Middle frontal gyrus (tissue), 1 donor: ENCODE measurements at regions not wholly inside any gene's neighbourhood (a gene's known extent, or its start where the extent isn't known, plus 50 kb on each side); places are given as distances from the start of the nearest gene placed in this dataset.
"Not testable (repeated sequence)": the region's sequence is repeated elsewhere in the genome, so short reads cannot be mapped to it uniquely, and the experiment has no call there.

Experiments
- DNase-seq: peaks from one replicate; pipeline ENCODE4 v3.0.0-alpha.2; 2015; ENCODE audit warnings: low spot score; ENCODE audit errors: extremely low spot score

DNA sequence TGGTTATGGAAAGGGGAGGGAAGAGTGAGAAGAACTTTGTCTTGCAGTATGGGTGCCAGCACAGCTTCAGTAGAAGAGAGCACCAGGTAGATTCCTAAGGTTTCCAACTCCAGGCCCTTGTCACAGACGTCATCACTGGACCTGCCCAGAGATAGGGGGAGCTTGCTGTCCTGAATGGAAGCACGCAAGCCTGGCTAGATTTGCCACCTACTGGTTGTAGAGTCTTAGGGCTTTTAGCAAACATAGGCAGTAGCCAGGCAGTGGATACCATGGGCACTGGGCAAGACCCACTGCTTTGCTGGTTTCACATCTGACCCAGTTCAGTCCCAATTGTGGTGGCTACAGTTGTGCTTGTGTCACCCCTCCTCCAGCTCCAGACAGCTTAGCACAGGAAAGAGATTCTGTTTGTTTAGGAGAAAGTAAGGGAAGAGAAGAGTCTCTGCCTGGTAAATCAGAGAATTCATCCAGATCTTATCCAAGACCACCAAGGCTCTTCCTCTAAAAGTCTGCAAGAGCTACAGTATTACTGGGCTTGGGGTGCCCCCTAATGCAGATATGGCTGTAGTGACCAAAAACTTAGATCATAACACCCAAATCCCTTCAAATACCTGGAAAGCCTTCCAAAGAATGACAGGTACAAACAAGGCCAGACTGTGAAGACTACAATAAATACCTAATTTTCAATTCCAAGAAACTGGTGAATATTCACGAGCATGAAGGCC, 158.9 kb downstream of the HINT1 start:
- DNase-seq, result no peak

DNA sequence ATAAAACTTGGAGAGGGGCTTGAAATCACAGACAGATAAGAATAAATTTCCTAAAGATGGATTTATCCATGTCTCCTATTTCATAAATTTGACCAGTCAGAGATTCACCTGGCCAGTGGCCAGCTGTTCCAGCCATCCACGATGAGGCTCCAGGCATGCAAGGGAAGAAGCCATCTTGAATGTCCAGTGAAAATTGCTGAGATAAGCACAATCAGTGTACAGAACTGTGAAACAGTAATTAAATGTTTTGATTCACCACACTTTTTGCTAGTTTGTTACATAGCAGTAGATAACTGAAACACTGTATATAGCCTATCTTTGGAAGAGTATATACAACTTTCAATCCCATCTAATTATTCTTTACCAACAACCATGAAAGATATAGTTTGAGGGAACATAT, 163.5 kb downstream of the HINT1 start:
- no peak for DNase-seq

DNA sequence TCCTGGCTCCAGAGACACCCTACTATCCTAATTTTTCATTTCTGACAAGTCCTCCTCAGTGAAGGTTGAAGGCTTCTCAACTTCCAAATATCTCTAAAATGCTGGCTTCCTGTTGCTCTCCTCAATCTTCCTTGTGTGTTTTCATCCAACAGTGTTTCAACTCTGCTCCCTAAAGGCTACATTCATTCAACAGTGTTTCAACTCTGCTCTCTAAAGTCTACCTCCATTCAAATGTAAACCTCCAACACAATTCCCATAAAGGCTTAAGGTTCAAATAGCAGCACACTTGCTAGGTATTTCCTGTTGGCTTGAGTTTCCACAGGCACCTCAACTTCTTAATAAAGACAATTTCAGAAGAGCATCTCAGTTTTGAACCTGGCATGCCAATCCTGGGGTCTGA, 164.8 kb downstream of the HINT1 start:
- no peak for DNase-seq

DNA sequence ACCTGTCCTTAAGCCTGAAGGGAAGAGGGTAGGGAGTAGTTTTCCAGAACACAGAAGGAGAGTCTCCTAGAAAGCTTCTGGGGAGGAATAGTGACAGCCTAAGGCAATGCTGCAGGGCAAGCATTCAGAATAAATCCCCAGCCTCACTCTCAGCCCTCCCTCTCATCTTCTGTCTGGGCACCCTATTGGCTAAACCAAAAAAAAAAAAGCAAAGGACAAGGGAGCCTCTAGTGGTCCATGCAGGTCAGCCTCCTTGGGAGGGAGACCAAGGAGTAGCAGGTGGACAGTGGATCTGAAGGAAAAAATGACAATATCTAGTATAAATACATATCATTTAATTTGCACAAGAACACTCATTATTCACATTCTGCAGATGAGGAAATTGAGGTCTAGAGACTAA, 168.3 kb downstream of the HINT1 start:
- not testable (repeated sequence) for DNase-seq

DNA sequence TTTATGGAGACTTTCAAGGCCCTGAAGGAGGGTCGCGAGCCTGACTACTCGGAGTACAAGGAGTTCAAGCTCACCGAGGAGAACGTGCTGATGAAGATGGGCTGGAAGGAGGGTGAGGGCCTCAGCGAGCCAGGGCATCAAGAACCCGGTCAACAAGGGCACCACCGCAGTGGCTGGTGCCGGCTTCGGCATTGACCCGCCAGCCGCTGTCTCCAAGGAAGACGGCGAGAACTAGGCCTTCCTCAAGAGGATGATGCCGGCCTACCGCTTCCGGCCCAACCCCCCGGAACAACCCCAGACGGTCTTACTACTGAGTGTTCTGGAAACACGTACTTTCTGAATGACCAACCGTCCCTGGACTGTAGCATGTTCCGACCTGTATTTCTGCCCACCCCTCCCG, 169.2 kb downstream of the HINT1 start:
- DNase-seq, result no peak

DNA sequence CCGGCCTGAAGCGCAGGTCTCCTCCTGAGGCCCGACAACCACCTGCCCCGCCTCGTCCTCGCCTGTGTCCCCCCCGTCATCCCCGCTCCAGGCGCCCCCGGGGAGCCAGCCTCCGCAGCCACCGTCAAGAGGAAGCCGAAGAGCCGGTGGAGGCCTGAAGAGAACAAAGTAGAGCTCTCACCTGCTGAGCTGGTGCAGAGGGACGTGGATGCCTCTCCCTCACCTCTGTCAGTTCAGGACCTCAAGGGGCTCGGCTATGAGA, 169.9 kb downstream of the HINT1 start:
- DNase-seq, result no peak

DNA sequence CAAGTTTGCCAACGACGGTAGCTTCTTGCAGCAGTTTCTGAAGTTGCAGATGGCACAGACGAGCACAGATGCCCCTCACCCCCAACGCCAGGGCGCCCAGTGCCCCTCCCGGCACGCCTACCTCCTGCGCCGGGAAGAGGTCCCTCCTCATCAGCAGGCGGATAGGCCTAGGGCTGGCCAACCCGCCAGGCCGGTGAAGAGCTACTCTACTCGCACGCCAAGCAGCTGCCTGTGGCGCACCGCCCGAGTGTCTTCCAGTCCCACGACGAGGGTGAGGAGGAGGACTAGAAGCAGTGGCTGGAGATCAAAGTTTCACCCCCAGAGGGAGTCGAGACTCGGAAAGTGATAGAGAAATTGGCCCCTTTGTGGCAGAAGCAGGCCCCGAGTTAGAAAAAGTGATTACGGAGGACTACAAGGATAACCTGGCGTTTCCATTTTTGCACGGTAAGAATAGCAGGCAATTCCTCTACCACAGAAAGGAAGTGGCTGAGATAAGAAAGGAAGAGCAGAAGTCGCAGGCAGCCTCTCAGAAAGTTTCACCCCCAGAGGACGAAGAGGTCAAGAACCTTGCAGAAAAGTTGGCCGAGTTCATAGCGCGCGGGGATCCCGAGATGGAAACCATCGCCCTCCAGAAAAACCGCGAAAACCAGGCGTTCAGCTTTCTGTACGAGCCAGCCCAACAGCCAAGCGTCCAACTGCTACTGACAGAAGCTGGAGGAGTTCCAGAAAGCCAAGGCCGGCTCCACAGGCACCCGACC, 170.4 kb downstream of the HINT1 start:
- DNase-seq, result no peak

DNA sequence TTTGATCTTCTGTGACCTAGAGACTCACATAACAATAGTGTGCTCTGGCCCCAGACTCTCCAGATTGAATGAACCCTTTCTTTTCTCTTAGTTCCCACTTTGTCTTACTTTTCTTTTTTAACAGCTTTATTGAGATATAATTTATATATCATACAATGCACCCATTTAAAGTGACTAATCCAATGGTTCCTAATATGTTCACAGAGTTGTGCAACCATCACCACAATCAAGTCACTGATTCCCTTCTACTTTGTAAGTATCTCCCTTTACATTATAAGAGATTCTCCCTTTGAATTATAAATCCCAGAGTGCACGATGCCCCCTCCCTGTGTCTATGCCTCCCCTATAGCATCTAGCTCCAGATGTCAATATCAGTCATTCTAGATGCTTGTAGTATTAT, 172.4 kb downstream of the HINT1 start:
- DNase-seq, result no peak

DNA sequence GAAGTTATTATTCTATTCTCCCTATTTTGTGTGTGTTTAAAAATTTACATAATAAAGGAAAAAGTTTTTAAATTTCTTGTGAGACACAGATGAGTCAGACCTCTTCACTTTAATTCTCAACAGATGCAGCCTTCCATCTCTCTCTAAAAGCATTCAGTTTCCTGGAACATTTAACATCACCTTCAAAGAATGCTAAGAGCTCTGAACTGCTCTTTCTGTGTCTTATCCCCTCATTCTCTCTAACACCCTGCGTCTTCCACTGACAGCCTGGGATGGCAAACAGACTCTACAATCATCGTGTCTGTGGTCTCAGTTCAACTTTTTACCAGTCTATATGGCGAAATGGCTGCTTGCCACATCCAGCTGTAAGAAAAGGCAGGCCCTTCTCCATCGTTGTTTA, 173.0 kb downstream of the HINT1 start:
- no peak for DNase-seq

DNA sequence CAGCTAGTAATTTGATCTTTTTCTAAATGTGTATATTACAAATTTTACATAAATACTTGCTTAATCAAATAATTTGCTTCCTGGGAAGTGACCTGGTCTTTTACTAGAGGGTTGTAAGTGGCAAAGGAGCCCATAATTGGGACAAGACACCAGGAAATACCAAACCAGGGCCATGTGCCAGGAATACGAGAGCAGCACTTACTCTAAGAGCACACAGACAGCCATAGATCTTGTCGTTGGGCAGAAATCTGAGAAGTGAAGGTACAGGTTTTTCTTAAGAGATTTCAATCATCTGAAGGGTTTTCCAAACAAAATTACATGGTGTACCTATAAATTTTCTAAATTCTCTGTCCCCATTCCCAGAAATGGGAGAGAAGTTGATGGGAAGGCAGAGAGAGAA, 179.3 kb downstream of the HINT1 start:
- DNase-seq, result no peak

DNA sequence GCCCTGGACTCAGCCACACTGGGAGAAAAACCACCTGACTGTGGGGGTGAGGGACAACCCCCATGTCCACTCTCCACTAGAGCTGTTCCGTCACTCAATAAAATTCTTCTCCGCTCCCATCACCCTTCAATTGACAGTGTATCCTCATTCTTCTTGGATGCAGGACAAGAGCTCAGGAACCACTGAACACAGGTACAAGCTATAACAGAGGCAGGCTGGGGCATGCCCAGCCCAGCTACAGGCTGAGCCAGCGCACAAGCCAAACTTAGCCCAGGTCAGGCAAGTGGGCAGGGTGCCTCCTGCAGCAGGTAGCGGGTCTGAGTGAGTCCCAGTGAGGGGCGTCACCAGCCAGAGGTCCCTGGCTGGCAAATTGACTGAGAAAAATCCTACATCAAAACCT, 183.4 kb downstream of the HINT1 start:
- DNase-seq, result no peak

DNA sequence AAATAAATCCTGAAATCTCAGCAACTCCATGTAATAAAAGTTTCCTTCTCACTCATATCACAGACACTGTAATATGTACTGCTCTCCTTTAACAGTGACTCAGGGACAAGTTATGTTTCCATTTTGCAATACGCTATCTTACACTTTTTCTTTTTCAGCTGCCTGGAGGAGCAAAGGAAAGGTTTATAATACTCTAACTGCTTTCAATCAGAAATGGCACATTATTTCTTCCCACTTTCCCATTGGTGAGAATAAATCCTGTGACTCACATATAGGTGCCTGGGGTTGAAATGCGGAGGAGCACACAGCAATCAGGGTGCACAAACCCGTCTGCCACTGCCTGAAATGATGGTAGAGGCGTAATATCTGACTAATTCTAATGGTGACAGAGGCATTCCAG, 186.6 kb downstream of the HINT1 start:
- DNase-seq, result no peak

DNA sequence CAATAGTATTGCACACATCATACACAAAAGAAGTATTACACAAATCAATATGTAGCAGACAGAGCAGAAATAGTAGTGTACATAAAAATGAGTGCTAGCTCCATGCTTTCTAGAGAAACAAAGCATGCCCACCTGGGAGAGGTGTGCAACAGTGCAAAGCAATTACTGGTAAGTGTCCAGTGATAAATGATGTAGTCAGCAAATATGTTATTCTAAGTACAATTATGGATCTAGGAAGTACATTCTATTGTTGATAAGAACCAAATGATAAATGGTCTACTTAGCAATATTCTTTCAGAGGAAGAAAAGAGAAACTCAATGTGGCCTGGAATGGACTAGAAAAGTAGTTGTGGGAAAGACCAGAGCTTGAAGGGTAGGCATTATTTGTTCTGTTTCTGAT, 188.6 kb downstream of the HINT1 start:
- DNase-seq, result no peak

DNA sequence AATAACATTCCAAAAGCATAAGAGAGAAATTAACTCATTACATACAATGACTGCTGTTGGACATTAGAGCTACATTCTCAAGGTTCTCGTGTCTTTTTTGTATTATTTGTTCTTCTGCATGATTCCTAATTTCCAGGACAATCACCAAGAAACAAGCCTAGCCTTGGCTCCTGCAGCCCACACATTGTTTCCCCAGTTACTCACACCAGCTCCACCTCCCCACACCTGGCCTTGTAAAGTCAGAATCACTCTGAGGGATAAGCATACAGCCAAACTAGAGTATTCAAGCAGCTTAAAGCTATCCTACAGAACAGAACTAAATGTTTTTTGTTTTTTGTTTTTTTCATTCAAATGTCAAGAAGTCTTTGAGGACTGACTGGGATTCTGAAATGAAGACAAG, 189.2 kb downstream of the HINT1 start:
- no peak for DNase-seq

DNA sequence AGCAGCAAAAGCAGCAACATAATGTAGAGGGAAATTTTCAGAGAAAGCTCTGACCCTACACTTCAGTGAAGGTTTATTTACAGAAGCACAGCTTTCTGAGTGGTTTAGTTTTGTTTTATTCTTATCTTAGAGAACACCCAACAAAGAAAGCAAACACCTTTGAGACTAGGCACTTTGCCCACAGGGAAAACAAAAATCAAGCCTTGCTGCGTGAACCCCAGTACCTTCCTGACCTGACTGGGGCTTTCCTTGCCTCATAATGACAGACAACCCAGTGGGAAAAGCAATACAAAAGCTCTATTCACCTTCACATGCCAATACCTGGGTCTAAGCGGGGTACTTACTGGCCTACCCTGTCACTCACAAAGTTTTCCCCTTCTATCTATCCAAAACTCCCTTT, 189.8 kb downstream of the HINT1 start:
- DNase-seq, result no peak

DNA sequence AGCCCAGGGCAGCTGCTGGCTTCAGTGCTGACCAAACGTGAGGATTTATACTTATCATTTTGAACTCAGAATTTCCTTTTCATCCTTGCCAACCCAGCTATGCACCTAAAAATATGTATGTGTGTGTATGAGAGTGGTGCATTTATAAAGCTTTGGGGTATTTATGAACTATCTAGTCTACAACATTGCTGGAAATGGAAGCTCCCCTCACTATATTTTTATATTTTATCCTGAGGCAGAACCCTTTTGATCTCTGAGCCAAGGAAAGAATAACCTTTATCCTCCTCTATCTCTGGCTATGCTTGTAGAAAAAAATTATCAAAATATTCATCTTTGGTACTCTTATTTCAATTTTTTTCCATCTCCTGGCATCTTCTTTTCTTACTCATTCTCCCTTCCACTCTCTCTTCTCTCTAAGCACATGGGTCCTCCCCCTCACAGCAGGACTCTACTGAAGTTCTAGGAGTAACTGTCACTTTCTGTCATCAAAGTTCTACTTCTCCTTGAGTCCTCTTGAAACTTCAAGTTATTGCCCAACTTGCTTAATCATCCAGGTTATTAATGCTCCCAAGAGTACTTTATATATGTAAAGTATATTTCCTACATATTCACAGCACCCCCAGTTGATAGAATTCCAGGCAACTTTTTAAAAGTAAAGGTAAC, 190.9 kb downstream of the HINT1 start:
- no peak for DNase-seq

DNA sequence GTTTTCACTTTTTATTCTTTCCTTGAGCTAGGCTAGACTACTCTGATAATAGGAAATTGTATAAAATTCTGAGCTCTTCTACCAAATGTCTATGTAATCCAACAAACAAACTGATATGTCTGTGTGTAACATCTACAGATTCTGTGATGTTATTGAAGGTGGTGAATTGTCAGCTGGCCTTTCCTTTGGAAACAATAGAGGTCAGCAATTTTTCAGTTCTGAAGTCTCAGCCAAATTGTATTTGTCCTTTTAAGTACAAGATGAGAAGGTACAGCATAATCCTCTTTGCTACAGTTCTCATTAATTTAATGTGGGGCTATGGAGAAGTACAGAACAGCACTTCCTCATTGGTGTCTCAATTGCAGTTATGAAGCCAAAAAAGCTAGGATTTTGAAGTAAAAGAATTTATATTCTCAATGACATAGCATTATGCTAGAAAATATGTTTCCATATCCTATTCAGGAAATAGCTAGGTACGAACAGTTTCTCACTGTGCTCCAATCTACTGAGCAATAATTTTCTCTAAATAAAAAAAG, 198.0 kb downstream of the HINT1 start:
- no peak for DNase-seq

DNA sequence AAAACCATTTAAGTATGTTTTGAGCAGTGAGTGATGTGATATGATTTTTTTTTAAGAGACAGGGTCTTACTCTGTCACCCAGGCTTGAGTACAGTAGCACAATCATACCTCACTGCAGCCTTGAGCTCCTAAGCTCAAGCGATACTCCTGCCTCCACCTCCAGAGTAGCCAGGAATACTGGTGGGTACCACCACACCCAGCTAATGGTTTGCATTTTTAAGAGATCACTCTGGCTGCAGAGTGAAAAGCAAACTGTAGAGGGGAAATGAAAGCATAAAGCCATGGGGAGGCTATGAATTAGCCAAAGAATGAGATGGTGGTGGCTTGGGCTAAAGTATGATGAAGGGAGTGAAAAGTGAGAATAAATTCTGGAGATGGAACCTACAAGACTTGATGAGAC, 199.1 kb downstream of the HINT1 start:
- DNase-seq, result no peak

DNA sequence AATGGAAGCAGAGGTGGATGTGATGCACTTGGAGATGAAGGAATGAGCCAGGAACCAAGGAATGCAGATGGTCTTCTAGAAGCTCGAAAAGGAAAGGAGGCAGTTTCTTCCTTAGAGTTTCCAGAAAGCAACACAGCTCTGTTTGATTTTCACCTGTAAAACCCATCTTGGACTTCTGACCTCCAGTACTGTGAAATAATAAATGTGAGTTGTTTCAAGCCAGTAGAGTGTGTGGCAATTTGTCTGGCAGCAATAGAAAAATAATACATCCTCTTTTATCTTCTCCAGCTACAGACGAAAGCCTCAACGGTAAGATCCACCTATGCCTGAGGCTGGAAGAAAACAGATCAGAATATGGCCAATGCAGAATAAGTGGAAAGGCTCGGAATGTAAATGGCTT, 199.7 kb downstream of the HINT1 start:
- no peak for DNase-seq

DNA sequence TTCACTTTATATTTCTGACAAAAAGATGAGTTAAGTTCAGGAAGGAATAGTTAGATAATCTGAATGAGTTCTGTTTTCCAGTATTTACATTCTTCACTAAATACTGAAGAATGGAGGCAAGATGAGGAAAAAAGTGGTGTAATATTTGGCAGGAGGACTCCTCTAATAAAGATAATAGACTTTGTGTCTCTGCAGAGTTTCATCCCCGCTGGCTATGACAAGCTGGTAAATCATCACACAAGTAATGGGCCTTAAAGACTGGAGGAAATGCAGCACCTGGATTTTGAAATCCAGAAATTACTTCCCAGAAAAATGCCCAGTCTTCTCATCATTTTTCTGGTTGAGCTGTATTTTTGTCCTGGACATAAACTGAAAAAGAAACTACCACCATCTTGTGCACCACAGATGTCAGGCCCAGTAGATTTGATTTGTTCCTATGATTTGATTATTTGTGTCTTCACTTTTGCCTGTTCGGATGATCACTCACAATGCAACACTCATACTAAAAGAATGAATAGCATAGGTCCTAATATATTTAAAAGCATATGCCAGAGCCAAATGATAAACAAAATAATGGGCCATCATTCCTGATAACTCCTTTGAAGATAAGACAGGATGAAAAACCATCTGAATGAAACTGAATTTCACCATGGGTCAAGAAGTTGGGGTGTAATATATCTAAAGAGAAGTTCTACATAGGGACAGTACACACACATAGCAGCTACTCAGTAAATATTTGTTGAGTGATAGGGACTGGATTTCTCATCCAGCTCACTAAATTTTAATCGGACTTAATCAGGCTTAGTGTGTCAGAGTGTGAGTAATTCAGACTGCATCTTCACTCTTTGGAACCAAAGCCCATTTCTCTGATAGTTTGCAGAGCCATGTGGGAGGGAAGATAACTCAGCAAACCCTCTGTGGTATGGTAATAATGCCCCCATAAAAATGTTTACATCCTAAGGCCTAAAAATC, 200.5 kb downstream of the HINT1 start:
- DNase-seq, result no peak

DNA sequence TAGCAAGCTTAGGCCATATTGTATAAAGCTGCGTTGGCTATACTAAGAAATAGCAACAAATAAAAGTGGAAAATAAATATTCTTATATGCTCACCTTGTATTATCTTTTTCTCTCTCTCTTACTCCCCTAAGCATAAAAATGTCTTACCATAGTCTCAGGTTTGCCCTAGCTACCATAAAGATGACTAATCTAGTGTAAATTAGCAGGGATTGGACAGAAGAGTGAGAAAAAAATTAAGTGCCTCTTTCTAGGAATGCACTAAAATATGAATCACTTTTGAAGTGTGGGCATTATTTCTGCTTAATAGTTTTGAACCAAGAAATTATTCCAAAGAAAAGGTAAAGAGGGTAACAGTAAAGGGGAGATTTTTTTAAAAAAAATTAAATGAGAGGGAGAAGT, 201.3 kb downstream of the HINT1 start:
- no peak for DNase-seq

DNA sequence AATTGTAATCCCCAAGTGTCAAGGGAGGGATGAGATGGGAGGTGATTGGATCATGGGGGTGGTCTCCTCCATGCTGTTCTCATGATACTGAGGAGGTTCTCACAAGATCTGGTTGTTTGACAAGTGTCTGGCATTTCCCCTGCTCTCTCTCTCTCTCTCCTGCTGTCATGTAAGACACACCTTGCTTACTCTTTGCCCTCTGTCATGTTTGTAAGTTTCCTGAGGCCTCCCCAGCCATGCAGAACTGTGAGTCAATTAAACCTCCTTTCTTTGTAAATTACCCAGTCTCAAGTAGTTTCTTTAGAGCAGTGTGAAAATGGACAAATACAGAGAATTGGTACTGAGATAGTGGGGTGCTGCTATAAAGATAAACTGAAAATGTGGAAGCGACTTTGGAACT, 207.9 kb downstream of the HINT1 start:
- no peak for DNase-seq
